ENCODE measurements at regions not wholly inside any gene's neighbourhood (a gene's known extent, or its start where the extent isn't known, plus 50 kb on each side); places are given as distances from the start of the nearest gene placed in this dataset.

GRCh38 chr17:72562615-72563188 lies 441.9 kb downstream of the SOX9 start:
- no peak for TF ChIP-seq CTCF (conservative IDR thresholded peaks at IDR 0.05 in 1 of 2, IDR thresholded peaks at IDR 0.05 in 1 of 2; ENCODE audit: low read depth in 1 of 2, low read length in 2 of 2)
- TF ChIP-seq EZH2 (IDR thresholded peaks at IDR 0.05; ENCODE audit: low read length, missing control alignments) = no peak

Data from fibroblast of lung (primary cell).